Osteocyte (in vitro differentiated cells): ENCODE measurements at regions not wholly inside any gene's neighbourhood (a gene's known extent, or its start where the extent isn't known, plus 50 kb on each side); places are given as distances from the start of the nearest gene placed in this dataset.

Experiments
- DNase-seq: peaks from one replicate; pipeline ENCODE4 v3.0.0; 2021; ENCODE audit warnings: mixed read lengths; ENCODE audit not compliant: unreplicated experiment; ENCODE audit errors: extremely low spot score
- H3K27ac Mint-ChIP-seq: one replicate; pipeline ENCODE4 v1.8.0; 2021; ENCODE audit warnings: mild to moderate bottlenecking, mixed read lengths; ENCODE audit not compliant: unreplicated experiment
- H3K27me3 Mint-ChIP-seq: one replicate; pipeline ENCODE4 v1.8.0; 2021; ENCODE audit warnings: mixed read lengths; ENCODE audit not compliant: unreplicated experiment
- H3K36me3 Mint-ChIP-seq: one replicate; pipeline ENCODE4 v1.8.0; 2021; ENCODE audit warnings: mixed read lengths; ENCODE audit not compliant: unreplicated experiment
- H3K4me1 Mint-ChIP-seq: one replicate; pipeline ENCODE4 v1.8.0; 2021; ENCODE audit warnings: mixed read lengths; ENCODE audit not compliant: unreplicated experiment
- H3K4me3 Mint-ChIP-seq: one replicate; pipeline ENCODE4 v1.8.0; 2021; ENCODE audit warnings: mild to moderate bottlenecking, moderate library complexity, mixed read lengths; ENCODE audit not compliant: unreplicated experiment
- H3K9me3 Mint-ChIP-seq: one replicate; pipeline ENCODE4 v1.8.0; 2021; ENCODE audit warnings: mixed read lengths; ENCODE audit not compliant: unreplicated experiment
- TF ChIP-seq, protein P1 (sequence below): fragments of 200-600 bp; sonication (generic); IDR thresholded peaks from 2 replicates; pipeline ENCODE4 v1.5.0; 2021; ENCODE audit warnings: antibody characterized with exemption, mild to moderate bottlenecking, moderate library complexity

DNA sequence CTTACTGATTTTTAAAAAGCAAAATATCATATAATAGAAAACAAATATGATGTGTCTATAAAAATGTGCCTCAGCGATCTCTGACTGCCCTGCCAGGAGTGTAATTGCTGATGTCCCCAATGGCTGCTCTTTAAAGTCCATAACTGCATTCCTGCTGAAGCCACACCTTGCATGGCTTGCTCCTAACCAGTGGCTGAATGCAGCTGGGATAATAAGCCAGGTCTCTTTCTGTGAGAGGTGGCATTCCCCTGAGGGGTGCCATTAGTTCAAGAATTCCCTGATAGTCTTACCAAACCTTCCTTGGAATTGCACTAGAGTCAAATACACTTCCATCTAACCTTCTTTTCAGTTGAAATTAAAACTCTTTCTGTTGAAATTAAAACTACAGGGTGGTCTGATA, 125.8 kb upstream of the ZNF804A start:
- no peak overlapping the region for H3K4me3 Mint-ChIP-seq
- no peaks in the 10 kb centered on the region for H3K4me1 Mint-ChIP-seq

DNA sequence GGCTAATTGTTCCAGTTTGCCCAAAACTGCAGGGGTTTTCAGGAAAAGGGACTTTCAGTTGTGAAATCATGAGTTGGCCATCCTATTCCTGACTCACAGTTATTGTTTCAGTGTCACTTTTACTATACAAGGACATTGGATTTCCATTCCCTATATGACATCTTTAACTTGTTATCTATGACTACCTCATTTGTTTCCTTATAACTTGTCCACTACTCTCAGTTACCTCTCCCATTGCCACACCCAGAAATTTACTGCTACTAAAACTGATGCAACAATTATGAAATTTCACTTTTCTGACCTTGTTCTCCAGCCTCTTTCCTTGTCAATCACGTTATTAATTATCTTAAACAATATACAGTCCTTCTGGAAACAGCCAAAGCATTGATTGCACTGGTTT, 116.5 kb upstream of the ZNF804A start:
- TF ChIP-seq, protein P1, sequence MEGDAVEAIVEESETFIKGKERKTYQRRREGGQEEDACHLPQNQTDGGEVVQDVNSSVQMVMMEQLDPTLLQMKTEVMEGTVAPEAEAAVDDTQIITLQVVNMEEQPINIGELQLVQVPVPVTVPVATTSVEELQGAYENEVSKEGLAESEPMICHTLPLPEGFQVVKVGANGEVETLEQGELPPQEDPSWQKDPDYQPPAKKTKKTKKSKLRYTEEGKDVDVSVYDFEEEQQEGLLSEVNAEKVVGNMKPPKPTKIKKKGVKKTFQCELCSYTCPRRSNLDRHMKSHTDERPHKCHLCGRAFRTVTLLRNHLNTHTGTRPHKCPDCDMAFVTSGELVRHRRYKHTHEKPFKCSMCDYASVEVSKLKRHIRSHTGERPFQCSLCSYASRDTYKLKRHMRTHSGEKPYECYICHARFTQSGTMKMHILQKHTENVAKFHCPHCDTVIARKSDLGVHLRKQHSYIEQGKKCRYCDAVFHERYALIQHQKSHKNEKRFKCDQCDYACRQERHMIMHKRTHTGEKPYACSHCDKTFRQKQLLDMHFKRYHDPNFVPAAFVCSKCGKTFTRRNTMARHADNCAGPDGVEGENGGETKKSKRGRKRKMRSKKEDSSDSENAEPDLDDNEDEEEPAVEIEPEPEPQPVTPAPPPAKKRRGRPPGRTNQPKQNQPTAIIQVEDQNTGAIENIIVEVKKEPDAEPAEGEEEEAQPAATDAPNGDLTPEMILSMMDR: no peak
- Mint-ChIP-seq H3K4me3 (no peak overlapping the region), H3K27me3 (peaks cover 2% of the 10 kb centered on the region), H3K9me3 (no peaks in the 10 kb centered on the region), H3K36me3 (no peaks in the 10 kb centered on the region), H3K27ac (no peak overlapping the region), H3K4me1 (no peaks in the 10 kb centered on the region)
- no peak for DNase-seq

More for the DNA sequence above, 125.8 kb upstream of the ZNF804A start:
- no peak for DNase-seq
- H3K27ac Mint-ChIP-seq: no peak overlapping the region
- no peaks in the 10 kb centered on the region for H3K36me3 Mint-ChIP-seq
- TF ChIP-seq, protein P1: no peak
- H3K27me3 Mint-ChIP-seq: peaks cover 5% of the 10 kb centered on the region
- H3K9me3 Mint-ChIP-seq: no peaks in the 10 kb centered on the region

DNA sequence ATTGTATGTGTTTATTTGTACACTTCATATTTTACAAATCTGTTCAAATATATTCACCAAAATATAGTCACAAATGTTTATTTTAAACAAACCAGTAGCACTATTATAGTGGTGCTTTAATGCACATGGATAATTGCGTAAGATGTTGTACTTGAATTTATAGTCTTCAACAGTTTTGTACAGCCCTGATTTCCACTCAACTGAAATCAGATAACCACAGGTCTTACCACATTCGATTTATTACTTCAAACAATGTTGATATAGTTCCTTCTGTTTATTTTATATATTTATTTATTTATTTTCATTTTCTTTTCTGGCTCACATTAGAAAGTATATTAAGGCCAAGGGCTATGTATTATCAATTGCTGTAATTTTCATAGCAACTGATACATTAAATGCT, 99.4 kb upstream of the ZNF804A start:
- Mint-ChIP-seq H3K4me1 (no peaks in the 10 kb centered on the region), H3K27ac (no peak overlapping the region), H3K27me3 (no peaks in the 10 kb centered on the region), H3K4me3 (no peak overlapping the region), H3K36me3 (no peaks in the 10 kb centered on the region), H3K9me3 (peaks cover 8% of the 10 kb centered on the region)
- no peak for DNase-seq
- TF ChIP-seq, protein P1: no peak

DNA sequence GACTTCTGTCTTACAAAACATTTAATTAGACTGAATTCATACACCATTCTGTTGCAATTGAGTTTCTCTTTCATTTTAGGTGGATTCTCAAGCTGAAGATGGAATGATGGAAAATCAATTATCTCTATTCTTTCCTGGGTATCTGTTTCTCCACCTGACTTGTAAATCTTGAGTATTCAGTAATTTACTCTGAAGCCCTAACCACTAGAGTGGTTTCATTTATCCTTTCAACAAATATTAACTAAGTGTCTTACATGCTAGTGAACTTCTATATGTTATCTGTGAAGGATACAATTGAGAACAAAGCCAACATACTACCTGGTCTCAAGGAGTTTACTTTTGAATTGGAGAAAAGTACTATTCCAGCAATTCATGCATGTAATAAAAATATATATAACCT, 94.1 kb upstream of the ZNF804A start:
- no peak for DNase-seq
- Mint-ChIP-seq H3K9me3 (no peaks in the 10 kb centered on the region), H3K4me3 (no peak overlapping the region), H3K27me3 (no peaks in the 10 kb centered on the region), H3K4me1 (no peaks in the 10 kb centered on the region), H3K36me3 (no peaks in the 10 kb centered on the region), H3K27ac (no peak overlapping the region)
- TF ChIP-seq, protein P1: no peak

DNA sequence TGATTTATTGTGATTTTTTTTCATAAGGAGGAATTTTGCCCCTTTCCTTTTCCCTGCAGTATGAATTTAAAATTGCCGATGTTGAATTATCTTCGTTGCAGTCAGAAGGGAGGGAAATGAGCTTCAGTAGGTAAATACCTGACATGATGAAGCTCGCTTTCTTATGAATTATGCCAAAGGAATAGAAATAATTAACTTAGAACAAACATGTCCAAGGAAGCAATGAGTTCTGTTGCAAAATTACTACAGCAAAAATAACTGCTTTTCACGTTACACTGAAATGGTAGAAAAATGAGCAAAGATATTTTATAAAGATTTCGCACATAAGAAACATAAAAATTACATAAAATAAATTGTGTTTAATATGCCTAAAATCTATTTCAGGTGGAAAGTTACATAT, 91.1 kb upstream of the ZNF804A start:
- Mint-ChIP-seq H3K4me3 (no peak overlapping the region), H3K9me3 (no peaks in the 10 kb centered on the region), H3K27me3 (no peaks in the 10 kb centered on the region), H3K36me3 (no peaks in the 10 kb centered on the region), H3K4me1 (no peaks in the 10 kb centered on the region), H3K27ac (no peak overlapping the region)
- TF ChIP-seq, protein P1: no peak
- DNase-seq: no peak
